SU-DHL-6 (cell line): ENCODE measurements at regions not wholly inside any gene's neighbourhood (a gene's known extent, or its start where the extent isn't known, plus 50 kb on each side); places are given as distances from the start of the nearest gene placed in this dataset.

Source experiments
- CTCF ChIP-seq: fragments of 200-600 bp; sonication (generic); IDR thresholded peaks from one replicate; pipeline ENCODE4 v1.5.1; 2017; ENCODE audit warnings: antibody characterized with exemption, mild to moderate bottlenecking, low read length, moderate library complexity; ENCODE audit not compliant: insufficient read depth, poor library complexity, severe bottlenecking
- EZH2phosphoT487 ChIP-seq: fragments of 200-600 bp; sonication (generic), shearing (Covaris generic); conservative IDR thresholded peaks from 2 replicates; pipeline ENCODE4 v1.6.1; 2018; ENCODE audit warnings: mild to moderate bottlenecking, antibody characterized with exemption, low read length, moderate library complexity, mixed read lengths

GRCh38 chr12:45553204-45553603, 176.3 kb upstream of the ARID2 start:
- TF ChIP-seq CTCF (no peak), EZH2phosphoT487 (no peak)
